Left lung (tissue), 4 donors: ENCODE measurements at regions not wholly inside any gene's neighbourhood (a gene's known extent, or its start where the extent isn't known, plus 50 kb on each side); places are given as distances from the start of the nearest gene placed in this dataset.

Experiments
- ATAC-seq: fragments of 200-7000 bp; cut with Tn5 transposase; one replicate; pipeline ENCODE4 v1.9.1; 2020; ENCODE audit warnings: moderate library complexity
- DNase-seq, 4 donors: peaks; one replicate each; pipeline ENCODE4 v3.0.0-alpha.2; 2013 to 2020
- H3K27ac ChIP-seq, 2 donors: fragments of 200-600 bp; sonication (generic) in 1 of 2; one replicate each; pipeline versions ENCODE4 v1.5.0 to v1.8.0; 2020 to 2021
- H3K27me3 ChIP-seq, 2 donors: fragments of 200-600 bp; sonication (generic) in 1 of 2; one replicate each; pipeline versions ENCODE4 v1.5.0 to v1.8.0; 2020 to 2021
- H3K36me3 ChIP-seq, 2 donors: fragments of 200-600 bp; sonication (generic) in 1 of 2; one replicate each; pipeline versions ENCODE4 v1.5.0 to v1.8.0; 2020 to 2021
- H3K4me1 ChIP-seq, 2 donors: fragments of 200-600 bp; one replicate each; pipeline ENCODE4 v1.8.0; 2021
- H3K4me3 ChIP-seq, 2 donors: fragments of 200-600 bp; sonication (generic) in 1 of 2; one replicate each; pipeline versions ENCODE4 v1.5.0 to v1.8.0; 2020 to 2021; ENCODE audit warnings: mild to moderate bottlenecking in 1 of 2
- H3K9me3 ChIP-seq, 2 donors: fragments of 200-600 bp; sonication (generic) in 1 of 2; one replicate each; pipeline versions ENCODE4 v1.5.0 to v1.8.0; 2020 to 2021
- intact Hi-C, 2 donors: fragments of 100-400 bp; cut with DNase I; formaldehyde crosslinking; loops; one replicate each; pipeline versions ENCODE4 v1.11.2 to v1.14.2; 2022
- TF ChIP-seq, protein P1 (sequence below), 2 donors: fragments of 200-600 bp; sonication (generic) in 1 of 2; IDR thresholded peaks; one replicate each; pipeline versions ENCODE4 v1.5.0 to v1.8.0; 2021; ENCODE audit warnings: antibody characterized with exemption in 2 of 2
- donor health status: DM: no; HTN: yes; CAD: no.
- donor health status: DM: no; HTN: no; CAD: no.

DNA sequence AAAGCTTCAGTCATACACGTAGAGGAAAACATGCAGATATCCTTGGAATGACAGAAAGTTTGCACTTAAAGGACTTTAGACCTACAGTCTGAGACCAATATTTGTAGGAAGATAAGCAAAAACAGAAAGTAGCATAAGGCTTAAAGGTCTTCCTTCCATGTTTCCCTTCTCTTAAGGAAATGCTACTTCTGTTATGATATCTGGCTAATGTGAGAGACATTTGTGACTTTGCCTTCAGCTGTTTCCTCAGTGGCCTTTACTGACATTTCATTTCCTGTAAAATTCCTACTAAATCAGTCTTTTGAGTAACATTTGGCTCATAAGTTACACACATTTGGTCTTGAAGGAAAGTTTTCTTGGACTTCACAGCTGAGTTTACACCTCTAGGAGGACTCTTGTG lies 713.4 kb downstream of the TBC1D32 start:
- no peak for DNase-seq
- TF ChIP-seq, protein P1, sequence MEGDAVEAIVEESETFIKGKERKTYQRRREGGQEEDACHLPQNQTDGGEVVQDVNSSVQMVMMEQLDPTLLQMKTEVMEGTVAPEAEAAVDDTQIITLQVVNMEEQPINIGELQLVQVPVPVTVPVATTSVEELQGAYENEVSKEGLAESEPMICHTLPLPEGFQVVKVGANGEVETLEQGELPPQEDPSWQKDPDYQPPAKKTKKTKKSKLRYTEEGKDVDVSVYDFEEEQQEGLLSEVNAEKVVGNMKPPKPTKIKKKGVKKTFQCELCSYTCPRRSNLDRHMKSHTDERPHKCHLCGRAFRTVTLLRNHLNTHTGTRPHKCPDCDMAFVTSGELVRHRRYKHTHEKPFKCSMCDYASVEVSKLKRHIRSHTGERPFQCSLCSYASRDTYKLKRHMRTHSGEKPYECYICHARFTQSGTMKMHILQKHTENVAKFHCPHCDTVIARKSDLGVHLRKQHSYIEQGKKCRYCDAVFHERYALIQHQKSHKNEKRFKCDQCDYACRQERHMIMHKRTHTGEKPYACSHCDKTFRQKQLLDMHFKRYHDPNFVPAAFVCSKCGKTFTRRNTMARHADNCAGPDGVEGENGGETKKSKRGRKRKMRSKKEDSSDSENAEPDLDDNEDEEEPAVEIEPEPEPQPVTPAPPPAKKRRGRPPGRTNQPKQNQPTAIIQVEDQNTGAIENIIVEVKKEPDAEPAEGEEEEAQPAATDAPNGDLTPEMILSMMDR (IDR thresholded peaks at IDR 0.05): no peak
- H3K9me3 ChIP-seq: no peaks in the 10 kb centered on the region
- intact Hi-C loops: no loop called here
- H3K36me3 ChIP-seq: no peaks in the 10 kb centered on the region
- no peak for ATAC-seq
- no peaks in the 10 kb centered on the region for H3K4me1 ChIP-seq
- no peaks in the 10 kb centered on the region for H3K27me3 ChIP-seq
- H3K4me3 ChIP-seq: no peak overlapping the region
- no peak overlapping the region for H3K27ac ChIP-seq

DNA sequence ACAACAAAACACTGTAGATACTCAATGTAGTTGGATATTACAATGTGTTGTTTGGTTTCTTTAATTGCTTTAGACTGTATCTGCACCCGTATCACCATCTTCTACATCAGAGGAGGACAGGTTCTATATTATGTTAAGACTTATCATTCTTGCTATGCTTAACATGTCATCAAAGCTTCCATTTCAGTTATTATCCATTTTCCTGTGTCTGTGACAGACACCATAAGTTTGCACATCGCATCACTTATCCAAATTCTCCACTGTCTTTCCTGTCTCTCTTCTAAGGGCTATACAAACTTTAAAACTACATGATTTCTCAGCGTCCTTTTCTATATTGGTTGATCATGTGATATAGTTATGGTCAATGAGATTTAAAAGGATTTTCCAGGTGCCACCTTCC lies 719.0 kb downstream of the TBC1D32 start:
- Histone ChIP-seq H3K9me3 (no peaks in the 10 kb centered on the region), H3K4me3 (no peak overlapping the region), H3K27me3 (no peaks in the 10 kb centered on the region), H3K27ac (no peak overlapping the region), H3K36me3 (no peaks in the 10 kb centered on the region), H3K4me1 (no peaks in the 10 kb centered on the region)
- intact Hi-C loops: no loop called here
- ATAC-seq (no peak), DNase-seq (no peak)
- TF ChIP-seq, protein P1 (IDR thresholded peaks at IDR 0.05): no peak

DNA sequence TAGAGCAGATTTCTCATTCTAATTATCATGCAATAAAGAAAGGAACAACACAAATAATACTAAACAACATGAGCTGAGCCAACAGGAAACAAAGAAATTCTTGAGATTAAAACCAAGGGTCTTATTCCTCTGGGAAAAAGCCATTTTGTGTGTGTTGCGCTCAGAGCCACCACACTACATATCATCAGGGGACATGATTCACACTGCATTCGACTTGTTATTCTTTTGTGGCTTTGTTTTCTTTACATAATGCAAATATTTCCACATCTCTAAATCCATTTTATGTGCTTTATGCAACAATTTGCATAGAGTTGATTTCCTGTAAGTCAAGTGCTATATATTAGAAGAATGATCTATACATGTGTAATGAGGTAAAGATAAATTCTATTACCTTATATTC lies 719.6 kb downstream of the TBC1D32 start:
- H3K36me3 ChIP-seq: no peaks in the 10 kb centered on the region
- H3K9me3 ChIP-seq: no peaks in the 10 kb centered on the region
- no peak for ATAC-seq
- H3K4me1 ChIP-seq: no peaks in the 10 kb centered on the region
- no peaks in the 10 kb centered on the region for H3K27me3 ChIP-seq
- TF ChIP-seq, protein P1 (IDR thresholded peaks at IDR 0.05): no peak
- intact Hi-C loops: no loop called here
- H3K27ac ChIP-seq: no peak overlapping the region
- no peak overlapping the region for H3K4me3 ChIP-seq
- DNase-seq: no peak

DNA sequence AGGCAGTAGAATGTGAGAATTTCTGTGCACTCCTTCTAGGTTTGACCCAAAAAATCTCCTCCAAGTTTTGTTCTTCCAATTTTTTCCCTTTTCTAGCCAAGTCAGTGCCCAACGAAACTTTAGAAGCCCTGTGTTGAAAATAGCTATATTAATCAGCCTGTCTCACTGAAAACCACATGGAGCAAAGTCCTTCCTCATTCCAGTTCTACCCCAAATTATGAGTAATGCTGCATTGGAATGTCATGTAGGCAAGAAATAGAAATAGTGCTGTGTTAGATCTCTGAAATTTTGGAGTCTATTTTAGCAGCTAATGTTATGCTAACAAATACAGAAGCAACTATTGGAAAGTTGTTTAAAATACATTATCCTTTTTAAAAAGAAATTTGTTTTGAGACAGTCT lies 725.5 kb downstream of the TBC1D32 start:
- H3K9me3 ChIP-seq: no peaks in the 10 kb centered on the region
- DNase-seq (no peak), ATAC-seq (no peak)
- no peaks in the 10 kb centered on the region for H3K36me3 ChIP-seq
- H3K27ac ChIP-seq: no peak overlapping the region
- H3K27me3 ChIP-seq: no peaks in the 10 kb centered on the region
- H3K4me3 ChIP-seq: no peak overlapping the region
- intact Hi-C loops: no loop called here
- no peaks in the 10 kb centered on the region for H3K4me1 ChIP-seq
- TF ChIP-seq, protein P1 (IDR thresholded peaks at IDR 0.05): no peak

DNA sequence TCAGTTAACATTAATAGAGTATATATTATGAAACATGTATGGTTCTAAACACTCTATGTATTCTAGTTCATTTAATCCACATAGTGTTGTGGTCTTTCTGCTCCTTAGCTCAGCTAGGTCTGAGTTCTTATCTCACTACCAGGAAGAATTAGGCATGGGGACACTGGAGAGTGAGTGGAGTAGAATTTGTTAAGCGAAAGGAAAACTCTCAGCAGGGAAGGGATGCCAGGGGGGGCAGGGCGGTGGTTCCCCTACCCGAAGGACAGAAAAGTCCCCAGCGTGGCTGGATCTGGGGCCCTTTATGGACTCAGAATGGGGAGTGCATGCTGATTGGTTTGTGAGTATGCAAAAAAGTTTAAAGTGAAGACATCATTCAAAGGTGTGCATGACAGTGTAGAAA lies 727.5 kb downstream of the TBC1D32 start:
- DNase-seq (no peak), ATAC-seq (no peak)
- H3K4me1 ChIP-seq: no peaks in the 10 kb centered on the region
- TF ChIP-seq, protein P1 (IDR thresholded peaks at IDR 0.05): no peak
- intact Hi-C loops: no loop called here
- no peaks in the 10 kb centered on the region for H3K36me3 ChIP-seq
- H3K4me3 ChIP-seq: no peak overlapping the region
- H3K27me3 ChIP-seq: no peaks in the 10 kb centered on the region
- H3K9me3 ChIP-seq: no peaks in the 10 kb centered on the region
- H3K27ac ChIP-seq: no peak overlapping the region
